Dermis blood vessel endothelial cell (primary cell): ENCODE measurements at regions not wholly inside any gene's neighbourhood (a gene's known extent, or its start where the extent isn't known, plus 50 kb on each side); places are given as distances from the start of the nearest gene placed in this dataset.
"Not testable (repeated sequence)": the region's sequence is repeated elsewhere in the genome, so short reads cannot be mapped to it uniquely, and the experiment has no call there.

Experiments
- DNase-seq: peaks from one replicate; pipeline ENCODE4 v3.0.0; 2010

DNA sequence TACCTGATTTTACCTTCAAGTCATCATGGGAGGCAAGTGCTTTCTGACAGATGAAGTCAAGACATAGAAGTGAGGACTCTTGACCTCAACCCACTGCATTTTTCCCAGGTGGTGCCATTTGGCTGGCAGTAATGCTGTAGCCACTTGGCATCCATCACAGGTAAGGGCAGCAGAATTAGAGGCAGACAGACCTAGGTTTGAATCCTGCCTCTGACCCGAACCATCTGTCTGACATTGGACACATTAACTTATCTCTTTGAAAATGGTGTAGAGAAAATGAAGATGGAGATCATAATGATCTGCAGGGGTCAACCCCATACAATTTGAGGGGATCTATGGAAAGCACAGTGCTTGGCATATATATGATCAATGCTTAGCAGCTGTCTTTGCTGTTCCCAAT, 505.5 kb downstream of the NPIPA7 start:
- no peak for DNase-seq

DNA sequence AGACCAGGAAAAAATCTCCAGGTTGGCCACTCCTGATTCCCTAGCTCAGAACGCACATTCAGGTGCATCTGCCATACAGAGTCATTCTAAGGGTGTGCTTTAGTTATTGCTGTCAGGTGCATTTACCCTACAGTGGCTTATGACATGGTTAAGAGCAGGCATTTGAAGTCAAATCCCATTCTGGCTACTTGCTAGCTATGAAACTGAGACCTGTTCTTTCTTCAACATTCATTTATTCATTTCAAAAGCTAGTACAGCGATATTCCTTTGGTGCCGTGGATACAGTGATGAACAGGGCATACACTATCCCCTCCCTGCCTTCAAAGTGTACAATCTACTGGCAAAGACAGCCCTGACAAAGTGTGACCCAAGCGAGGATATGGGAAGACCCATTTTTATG, 508.3 kb downstream of the NPIPA7 start:
- DNase-seq: no peak

DNA sequence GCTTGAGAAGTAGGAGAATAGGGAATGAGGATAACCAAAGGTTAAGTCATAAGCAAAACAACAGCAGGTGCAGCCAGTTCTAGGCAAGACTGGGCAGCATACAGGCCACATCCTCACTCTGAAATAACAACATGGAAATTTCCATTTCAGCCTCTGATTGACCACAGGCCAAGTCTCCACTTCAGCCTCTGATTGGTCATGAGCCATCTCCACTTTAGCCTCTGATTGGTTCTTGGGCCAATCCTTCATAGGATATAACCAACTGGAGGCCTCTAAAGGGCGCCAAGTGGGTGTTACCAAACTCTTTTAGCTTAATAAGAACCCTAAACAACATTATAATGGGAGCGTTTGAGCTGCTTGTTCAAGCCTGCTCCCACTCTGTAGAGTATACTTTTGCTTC, 512.0 kb downstream of the NPIPA7 start:
- DNase-seq: no peak

DNA sequence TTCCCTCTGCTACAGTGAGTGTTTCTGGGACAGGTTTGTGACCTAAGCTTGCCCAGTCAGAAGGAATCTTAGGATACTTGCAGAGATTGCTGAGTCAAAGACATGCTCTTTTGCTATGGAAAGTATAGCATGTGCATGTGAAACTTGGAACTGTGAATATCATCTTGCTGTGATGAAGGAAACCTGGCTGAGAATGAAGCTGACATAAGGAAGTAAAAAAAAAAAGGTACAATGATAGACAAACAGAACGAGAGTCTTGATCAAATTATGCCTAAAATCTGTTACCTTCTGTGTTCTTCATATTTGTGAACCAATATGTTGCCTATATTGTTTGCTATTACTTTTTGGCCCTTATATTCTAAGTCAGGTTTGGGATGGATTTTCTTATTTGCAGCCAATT, 525.7 kb downstream of the NPIPA7 start:
- no peak for DNase-seq

DNA sequence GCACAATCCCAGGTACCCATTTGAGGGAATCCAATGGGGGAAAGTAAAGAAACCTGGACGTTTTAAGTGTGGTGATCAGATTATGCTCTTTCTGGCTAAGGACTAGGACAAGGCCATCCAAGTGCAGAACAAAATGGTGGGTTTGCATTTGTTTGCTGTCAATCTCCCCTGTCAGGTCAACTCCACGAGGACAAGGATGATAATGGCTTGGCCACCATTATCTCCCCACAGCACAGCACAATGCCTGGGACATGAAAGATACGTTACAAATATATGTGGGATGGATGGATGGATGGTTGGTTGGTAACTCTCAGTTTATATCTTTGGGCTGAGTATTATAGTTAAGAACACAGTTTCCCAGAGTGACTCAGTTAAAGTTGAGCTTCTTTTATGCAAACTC, 526.9 kb downstream of the NPIPA7 start:
- no peak for DNase-seq

DNA sequence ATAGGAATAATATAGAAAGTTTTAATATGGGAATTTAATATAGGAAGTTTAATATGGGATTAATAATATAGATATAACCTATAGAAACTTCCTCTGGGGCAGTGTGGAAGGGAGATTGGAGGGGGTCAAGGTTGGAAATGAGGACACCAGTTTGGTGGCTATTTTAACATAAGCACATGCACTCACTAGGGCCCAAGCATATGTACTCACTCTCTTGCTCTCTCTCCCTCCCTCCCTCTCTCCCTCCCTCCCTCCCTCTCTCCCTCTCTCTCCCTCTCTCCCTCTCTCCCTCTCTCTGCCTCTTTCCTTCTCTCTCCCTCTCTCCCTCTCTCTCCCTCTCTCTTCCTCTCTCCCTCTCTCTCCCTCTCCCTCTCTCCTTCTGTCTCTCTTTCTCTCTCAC, 528.1 kb downstream of the NPIPA7 start:
- no peak for DNase-seq

DNA sequence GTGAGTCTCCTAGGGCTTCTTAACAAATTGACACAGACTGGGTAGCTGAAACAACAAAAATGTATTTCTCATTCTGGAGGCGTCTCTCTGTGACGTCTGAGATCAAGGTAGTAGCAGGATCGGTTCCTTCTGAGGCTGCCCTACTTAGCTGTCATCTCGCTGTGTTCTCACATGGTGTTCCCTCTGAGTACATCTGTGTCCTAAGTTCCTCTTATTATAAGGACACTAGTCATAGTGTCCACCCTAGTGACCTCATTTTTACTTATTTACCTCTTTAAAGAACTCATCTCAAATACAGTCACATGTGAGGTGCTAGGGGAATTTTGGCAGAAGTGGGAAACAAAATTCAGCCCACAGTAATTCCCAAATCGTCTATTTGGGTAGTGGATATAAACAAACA, 529.1 kb downstream of the NPIPA7 start:
- no peak for DNase-seq

DNA sequence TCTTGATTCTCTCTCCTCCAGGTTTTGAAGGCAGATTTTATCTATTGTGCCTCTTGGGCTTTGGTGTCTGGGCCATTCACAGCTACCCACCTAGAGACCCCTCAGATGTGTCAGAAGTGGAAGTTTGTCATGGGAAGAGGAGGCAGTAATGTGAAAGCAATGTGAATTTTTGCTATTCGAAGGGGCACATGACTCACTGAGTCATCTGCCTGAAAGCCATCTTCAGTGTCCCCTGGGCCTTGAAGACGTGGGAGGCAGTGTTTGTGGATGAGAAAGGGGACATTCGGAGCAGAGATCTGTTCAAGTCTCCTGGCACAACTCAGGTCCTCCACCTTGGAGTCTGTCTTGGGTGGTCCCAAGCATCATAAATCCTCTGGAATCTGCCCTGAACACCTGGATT, 530.2 kb downstream of the NPIPA7 start:
- no peak for DNase-seq

DNA sequence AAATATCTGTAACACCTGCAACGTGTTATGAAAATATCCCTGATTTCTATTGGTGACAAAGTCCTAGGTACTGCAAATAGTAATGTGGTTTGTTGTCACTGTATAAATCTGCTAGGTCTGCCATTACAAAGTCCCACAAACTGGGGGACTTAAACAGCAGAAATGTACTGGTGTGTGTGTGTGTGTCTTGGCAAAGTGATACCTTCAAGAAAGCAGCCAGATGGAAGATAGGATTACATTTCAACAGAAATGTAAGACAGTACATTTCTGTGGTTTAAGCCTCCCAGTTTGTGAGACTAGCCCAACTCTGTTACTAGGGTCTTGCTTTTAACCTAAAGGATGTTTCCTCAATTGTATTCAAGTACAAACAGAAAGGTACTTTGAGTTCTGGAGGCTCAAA, 531.7 kb downstream of the NPIPA7 start:
- no peak for DNase-seq

DNA sequence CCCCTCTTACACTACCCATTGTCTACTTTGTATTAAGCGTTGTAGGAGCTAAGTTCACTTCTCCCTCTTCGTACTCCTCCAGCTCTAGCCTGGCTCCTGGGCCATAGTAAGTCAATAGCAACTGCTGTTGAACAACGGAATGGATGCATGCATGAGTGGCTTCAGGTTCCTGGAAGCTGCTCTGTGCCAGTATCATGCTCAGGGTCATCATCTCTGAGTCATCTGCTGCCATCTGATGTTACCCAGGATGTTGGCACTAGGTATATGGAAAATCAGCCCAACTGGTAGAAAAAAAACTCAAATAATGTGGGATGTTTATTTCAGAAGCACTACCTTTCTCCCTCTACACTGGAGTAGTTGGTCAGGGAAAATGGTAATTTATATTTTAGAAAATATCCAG, 536.8 kb downstream of the NPIPA7 start:
- no peak for DNase-seq

DNA sequence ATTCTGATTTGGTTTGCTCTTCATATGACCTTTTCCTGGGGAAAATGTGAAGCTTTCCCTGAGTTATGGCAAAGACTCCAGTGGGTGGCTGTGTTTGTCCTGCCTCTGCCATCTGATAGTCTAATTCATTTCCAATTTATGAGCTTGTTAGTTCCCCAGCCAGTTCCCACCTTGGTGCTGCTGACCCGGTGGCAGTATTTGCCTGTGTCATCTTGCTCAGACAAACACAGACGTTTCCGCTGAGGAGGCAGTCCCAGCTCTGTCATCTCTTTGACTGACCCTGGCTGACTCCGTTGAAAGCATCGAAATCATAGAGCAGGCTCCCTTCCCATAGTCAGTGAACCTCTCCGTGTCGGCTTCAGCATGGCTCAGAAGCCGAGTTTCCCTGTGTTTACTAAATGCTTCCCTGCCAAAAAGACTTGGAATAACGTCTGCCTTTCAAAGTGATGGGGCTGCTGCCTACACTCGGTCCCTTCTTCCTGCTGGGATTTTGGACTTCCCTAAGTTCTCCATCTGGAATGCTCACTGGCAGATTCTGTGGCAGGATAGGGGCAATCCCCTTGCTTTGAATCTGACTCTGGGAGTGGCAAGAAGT, 538.3 kb downstream of the NPIPA7 start:
- no peak for DNase-seq

DNA sequence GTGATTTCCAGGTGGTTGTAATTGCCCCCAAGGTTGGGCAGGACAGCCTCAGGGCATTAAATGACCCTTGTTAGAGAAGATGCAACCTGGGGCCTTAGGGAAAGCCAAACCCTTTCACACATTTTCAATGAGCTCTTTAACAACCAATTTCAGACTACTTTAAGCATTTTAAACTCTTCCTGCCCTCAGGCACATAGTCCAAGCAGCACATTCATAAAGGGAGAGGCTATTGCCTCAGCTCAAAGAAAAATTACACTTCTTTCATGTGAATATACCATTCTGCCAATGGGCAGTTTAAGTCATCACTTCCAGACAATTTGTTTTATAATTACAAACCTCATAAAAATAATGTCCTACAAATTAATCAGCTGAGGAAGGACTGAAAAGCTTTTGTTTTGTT, 544.5 kb downstream of the NPIPA7 start:
- no peak for DNase-seq

DNA sequence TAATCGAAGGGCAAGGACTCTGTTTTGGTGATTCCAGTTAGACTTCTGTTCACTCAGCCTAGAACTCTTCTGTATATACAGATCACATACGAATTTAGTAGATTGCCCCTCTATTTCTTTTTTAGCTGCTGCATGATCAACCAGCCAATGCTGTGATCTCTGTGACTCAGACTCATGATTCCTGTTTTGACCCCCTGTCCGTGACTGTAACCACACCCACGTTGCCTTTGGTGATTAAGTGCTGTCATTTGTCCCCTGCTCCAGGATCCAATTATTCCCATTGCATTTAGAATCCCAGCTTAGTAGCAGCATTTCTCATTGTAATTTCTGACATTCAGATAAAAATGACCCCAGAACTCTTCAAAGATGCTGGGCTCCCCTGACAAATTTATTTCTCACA, 545.7 kb downstream of the NPIPA7 start:
- DNase-seq: no peak

DNA sequence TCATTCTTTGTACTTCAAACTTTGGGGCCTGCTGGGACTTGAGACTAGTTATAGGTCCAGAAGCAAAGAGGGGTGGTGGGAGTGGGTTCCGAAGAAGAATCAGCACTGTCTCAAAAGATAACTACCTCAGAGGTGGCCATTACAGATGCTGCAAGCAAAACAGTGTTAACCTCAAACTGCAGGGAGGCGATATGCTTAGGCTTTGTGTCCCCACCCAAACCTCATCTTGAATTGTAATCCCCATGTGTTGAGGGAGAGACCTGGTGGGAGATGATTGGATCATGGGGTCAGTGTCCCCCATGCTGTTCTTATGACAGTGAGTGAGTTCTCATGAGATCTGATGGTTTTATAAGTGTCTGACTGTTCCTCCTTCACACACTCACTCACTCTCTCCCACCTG, 545.3 kb downstream of the XYLT1 start:
- DNase-seq: no peak

DNA sequence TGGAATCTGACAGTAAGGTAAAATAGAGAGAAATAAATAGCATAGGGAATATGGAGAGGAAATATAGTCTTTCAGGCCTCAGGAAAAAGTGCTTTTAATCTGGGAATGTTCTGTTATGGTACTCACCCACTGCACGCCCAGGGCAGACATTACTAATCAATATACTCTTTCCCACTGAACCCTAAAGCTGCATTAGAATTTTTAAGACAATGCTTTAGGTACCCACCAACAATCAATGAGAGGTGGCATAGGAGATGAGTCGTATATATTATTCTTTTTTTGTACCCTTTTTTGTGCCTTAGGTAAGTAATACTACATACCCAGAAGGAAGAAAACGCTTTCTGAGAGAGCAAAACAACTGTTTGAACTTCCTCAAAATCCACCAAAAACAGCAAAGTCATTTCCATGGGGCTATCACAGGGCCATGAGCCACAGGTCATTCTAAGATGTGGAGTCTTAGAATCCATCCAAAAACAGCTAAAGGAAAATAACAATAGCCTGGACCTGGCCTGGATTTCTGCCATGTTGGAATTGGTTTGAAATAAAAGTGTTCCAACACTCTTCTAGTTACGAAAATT, 542.1 kb downstream of the XYLT1 start:
- DNase-seq: no peak

DNA sequence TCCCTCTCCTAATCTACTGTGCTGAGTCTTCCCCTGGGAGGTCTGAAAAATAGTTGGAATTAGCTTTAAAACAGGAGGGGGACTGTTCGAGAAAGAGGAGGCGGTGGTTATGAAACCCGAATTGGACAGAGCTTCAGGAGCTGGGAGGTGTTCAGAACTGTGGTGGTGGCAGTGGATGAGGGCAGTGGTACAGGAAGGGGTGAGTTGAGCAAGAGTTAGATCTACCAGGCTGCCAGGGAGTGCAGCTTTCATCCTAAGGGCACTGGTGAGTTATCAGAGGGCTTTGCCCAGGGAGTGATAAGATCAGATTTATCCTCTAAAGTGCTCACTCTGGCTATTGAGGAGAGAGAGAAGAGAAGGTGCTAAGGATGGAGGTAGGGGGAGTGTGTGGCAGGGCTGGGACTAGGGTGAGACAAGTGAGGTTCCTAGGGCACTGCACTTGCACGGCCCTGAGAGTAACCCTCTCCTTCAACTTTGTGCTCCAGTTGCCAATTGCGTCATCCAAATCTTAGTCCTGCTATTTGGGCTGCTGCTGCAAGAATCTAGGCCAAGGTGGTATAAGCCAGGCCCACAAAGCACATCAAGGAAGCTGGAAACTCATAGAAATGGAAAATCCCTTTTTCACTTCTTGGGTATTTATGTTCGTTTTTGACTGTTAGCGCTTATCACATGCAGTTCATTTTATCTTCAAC, 540.3 kb downstream of the XYLT1 start:
- no peak for DNase-seq

DNA sequence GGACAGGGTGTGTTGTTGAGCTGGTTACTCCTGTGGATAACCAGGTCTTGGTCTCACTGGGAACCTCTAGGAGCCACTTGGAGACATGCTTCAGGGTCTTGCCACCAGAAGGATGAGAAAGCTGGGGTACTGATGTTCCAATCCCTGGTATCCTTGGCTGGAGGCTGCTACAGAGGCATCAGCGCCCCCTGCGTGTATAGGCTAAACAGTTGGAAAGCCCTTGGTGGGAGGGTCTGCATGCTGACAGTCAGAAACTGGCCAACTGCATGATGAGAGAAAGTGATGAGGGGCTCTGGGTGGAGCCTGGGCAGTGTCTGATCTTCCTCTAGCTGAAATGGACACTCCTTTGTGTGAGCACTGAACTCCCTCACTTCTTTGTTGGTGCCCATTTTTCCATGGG, 536.9 kb downstream of the XYLT1 start:
- no peak for DNase-seq

DNA sequence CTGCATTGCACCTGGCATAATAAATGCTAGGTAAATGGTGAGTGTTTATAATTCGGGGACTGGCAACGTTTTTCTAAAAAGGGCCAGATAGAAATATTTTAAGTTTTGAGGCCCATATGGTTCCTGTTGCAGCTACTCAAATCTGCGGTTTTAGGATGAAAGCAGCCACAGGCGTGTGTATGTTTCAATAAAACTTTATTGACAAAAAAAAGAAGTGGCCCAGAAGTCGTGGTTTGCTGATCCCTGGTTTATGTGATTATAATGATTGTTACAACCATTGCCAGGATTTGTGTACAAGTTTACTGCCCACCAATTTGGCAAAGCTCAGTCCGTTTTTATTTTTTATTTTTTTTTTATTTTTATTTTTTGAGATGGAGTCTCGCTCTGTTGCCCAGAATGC, 536.1 kb downstream of the XYLT1 start:
- DNase-seq: no peak

DNA sequence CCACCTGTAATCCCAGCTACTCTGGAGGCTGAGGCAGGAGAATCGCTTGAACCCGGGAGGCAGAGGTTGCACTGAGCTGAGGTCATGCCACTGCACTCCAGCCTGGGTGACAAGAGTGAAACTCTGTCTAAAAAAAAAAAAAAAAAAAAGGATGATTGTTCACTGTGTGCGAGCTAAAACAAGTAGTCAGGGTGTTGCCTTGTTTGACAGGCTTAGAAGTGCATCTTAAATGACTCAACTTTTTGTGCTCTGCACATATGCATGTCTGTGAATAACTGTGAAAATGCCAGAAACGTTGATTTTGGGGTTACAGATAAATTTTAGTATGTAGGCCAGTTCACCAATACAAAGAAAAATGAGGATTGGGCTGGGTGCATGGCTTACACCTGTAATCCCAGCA, 534.9 kb downstream of the XYLT1 start:
- DNase-seq: not testable (repeated sequence)

DNA sequence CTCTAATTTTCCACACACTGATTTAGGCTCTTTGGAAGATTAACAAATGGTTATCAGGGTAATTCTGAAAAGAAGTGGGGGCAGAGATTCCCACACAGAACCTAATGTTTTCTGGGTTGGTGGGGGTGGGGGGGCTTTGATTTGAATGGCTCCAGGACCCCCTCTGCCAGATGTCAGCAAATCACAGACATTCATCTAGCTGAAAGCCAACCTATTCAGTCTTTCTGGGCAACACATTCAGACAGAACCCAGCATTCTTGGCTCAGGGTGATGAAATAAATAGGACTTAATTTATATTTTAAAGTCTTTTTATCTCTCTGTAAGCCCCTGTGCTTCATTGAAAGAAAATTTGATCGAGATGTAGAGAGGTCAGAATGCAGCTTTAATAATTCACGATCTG, 533.2 kb downstream of the XYLT1 start:
- DNase-seq: no peak

DNA sequence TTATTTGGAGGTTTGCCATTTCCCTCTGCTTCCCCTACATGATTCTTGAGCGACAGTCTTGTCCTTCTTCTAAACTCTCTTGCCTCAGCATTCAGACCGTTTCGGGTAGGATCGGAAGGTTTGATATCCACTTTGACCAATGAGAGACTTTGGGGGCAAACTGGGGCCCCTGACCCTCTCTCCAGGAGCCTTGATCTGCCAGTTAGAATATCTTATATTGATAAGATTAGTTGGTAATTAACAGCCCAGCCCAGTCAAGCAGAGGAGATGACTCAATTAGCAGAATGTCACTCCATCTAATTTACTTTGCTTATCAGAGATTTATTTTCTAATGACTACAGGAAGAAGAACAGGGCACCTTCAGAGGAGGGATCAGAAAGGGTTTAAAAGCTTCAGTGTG, 532.8 kb downstream of the XYLT1 start:
- no peak for DNase-seq

DNA sequence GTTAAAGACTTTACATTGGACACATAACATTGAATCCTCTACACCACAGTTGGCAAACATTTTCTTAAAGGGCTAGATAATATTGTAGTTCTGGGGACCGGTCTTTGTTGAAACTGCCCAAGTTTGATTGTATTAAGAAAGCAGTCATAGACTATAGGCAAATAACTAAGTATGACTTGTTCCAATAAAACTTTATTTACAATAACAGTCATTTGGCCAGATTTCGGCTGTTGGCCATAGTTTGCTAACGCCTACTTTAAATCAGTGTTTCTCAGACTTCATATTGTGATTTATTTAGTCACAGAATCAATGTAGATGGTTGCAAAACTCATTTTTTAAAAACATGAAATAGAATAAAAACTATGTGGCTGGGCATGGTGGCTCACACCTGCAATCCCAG, 531.8 kb downstream of the XYLT1 start:
- no peak for DNase-seq

DNA sequence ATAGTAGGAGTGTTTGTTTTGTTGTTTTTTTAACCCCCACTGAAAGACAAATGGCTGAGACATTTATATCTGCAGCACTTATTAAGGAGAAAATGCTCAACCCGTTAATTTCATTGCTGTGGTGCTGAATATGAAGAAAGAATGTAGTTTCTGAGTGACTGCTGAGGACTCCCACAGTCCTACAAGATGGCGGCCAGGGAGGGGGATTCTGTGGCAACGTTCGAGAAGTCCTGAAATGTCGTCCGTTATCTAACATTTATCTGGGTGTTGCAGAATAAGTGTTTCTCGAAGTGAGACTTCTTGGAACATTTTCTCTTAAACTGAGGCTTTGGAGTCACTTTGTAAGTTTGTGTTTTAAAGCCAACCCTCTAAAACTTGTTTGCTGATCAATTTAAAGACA, 530.4 kb downstream of the XYLT1 start:
- DNase-seq: no peak

DNA sequence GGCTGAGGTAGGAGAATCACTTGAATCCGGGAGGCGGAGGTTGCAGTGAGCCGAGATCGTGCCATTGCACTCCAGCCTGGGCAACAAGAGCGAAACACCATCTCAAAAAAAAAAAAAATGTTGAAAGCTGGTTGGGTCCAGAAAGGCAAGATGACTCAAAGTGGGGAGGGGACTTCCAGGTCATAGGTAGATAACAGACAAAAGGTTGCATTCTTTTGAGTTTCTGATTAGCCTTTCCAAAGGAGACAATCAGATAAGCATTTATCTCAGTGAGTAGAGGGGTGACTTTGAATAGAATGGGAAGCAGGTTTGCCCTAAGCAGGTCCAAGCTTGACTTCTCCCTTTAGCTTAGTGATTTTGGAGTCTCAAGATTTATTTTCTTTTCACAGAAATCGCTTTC, 527.9 kb downstream of the XYLT1 start:
- DNase-seq: not testable (repeated sequence)

DNA sequence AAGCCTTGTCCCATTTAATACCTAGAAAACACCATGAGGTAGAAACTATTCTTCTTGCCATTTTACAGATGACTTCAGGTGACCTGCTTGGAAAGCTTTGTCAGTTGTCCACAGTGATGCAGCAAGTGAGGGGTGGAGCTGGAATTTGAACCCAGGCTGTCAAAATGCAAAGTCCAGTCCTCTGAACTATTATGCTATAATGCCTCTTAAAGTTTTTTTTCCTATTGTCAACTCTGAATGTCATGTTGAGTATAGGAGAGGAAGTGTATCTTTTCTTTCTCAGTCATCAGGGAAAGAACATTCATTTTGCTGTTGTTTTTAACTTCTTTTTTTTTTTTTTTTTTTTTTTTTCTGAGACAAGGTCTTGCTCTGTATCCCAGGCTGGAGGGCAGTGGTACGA, 525.6 kb downstream of the XYLT1 start:
- no peak for DNase-seq
